ENCODE measurements at regions not wholly inside any gene's neighbourhood (a gene's known extent, or its start where the extent isn't known, plus 50 kb on each side); places are given as distances from the start of the nearest gene placed in this dataset.

- no peaks in the 10 kb centered on the region for H3K36me3 ChIP-seq
- TF ChIP-seq POLR2A (IDR thresholded peaks at IDR 0.05) (no peak), CTCF (IDR thresholded peaks at IDR 0.05) (no peak), EP300 (IDR thresholded peaks at IDR 0.05) (no peak)
- no peak for DNase-seq (ENCODE audit: low spot score in 2 of 2)
- no peak overlapping the region for H3K27ac ChIP-seq
- no peak overlapping the region for H3K4me3 ChIP-seq
- H3K27me3 ChIP-seq = no peaks in the 10 kb centered on the region
- H3K9me3 ChIP-seq = no peaks in the 10 kb centered on the region
- peaks cover 0 to 16% (median 0%) of the 10 kb centered on the region in 4 donors for H3K4me1 ChIP-seq
- WGBS, 2 donors = 80 to 83% methylated on average over 2 of the region's 2 CpGs
These were observed 619.7 kb upstream of the AGTR1 start for GRCh38 chr3:148077965-148078364.

- Histone ChIP-seq H3K4me1 (peaks cover 0 to 19% (median 0%) of the 10 kb centered on the region in 4 donors), H3K27me3 (no peaks in the 10 kb centered on the region), H3K9me3 (no peaks in the 10 kb centered on the region), H3K36me3 (no peaks in the 10 kb centered on the region), H3K4me3 (no peak overlapping the region), H3K27ac (no peak overlapping the region)
- TF ChIP-seq POLR2A (IDR thresholded peaks at IDR 0.05) (no peak), CTCF (IDR thresholded peaks at IDR 0.05) (no peak), EP300 (IDR thresholded peaks at IDR 0.05) (no peak)
- DNase-seq (ENCODE audit: low spot score in 2 of 2) = no peak
These were observed 619.0 kb upstream of the AGTR1 start for GRCh38 chr3:148078658-148079057.

- H3K4me1 ChIP-seq = peaks cover 0 to 23% (median 0%) of the 10 kb centered on the region in 4 donors
- TF ChIP-seq POLR2A (IDR thresholded peaks at IDR 0.05) (no peak), CTCF (IDR thresholded peaks at IDR 0.05) (no peak), EP300 (IDR thresholded peaks at IDR 0.05) (no peak)
- no peak overlapping the region for H3K4me3 ChIP-seq
- 78 to 81% methylated on average over 6 of the region's 6 CpGs for WGBS, 2 donors
- H3K27ac ChIP-seq = peak overlapping the region in 1 of 4 donors; percentile 39
- no peak for DNase-seq (ENCODE audit: low spot score in 2 of 2)
- H3K27me3 ChIP-seq = no peaks in the 10 kb centered on the region
- no peaks in the 10 kb centered on the region for H3K9me3 ChIP-seq
- H3K36me3 ChIP-seq = no peaks in the 10 kb centered on the region
These were observed 618.3 kb upstream of the AGTR1 start for GRCh38 chr3:148079370-148079769.

- TF ChIP-seq POLR2A (IDR thresholded peaks at IDR 0.05) = no peak
- TF ChIP-seq CTCF (IDR thresholded peaks at IDR 0.05) = no peak
- no peak for TF ChIP-seq EP300 (IDR thresholded peaks at IDR 0.05)
- Histone ChIP-seq H3K4me1 (peaks cover 0 to 16% (median 0%) of the 10 kb centered on the region in 4 donors), H3K36me3 (no peaks in the 10 kb centered on the region), H3K27me3 (no peaks in the 10 kb centered on the region), H3K9me3 (no peaks in the 10 kb centered on the region), H3K27ac (no peak overlapping the region), H3K4me3 (no peak overlapping the region)
- DNase-seq (ENCODE audit: low spot score in 2 of 2) = no peak
- WGBS, 2 donors = 95 to 98% methylated on average over 1 of the region's 1 CpG
These were observed 615.8 kb upstream of the AGTR1 start for GRCh38 chr3:148081926-148082325.

- no peak for DNase-seq (ENCODE audit: low spot score in 2 of 2)
- H3K9me3 ChIP-seq = no peaks in the 10 kb centered on the region
- 92 to 96% methylated on average over 4 of the region's 4 CpGs for WGBS, 2 donors
These were observed 615.0 kb upstream of the AGTR1 start for GRCh38 chr3:148082506-148083280.

More at GRCh38 chr3:148082506-148083280, 615.0 kb upstream of the AGTR1 start:
- peaks cover 0 to 16% (median 0%) of the 10 kb centered on the region in 4 donors for H3K4me1 ChIP-seq
- H3K27ac ChIP-seq = no peak overlapping the region
- H3K4me3 ChIP-seq = no peak overlapping the region
- no peaks in the 10 kb centered on the region for H3K27me3 ChIP-seq
- TF ChIP-seq CTCF (IDR thresholded peaks at IDR 0.05) (no peak), EP300 (IDR thresholded peaks at IDR 0.05) (no peak), POLR2A (IDR thresholded peaks at IDR 0.05) (no peak)
- no peaks in the 10 kb centered on the region for H3K36me3 ChIP-seq
